Kidney (tissue), 13 donors: ENCODE measurements at regions not wholly inside any gene's neighbourhood (a gene's known extent, or its start where the extent isn't known, plus 50 kb on each side); places are given as distances from the start of the nearest gene placed in this dataset.

Experiments used
- DNase-seq, 5 donors: peaks; one replicate each; pipeline ENCODE4 v3.0.0-alpha.2; 2013 to 2020
- FAIRE-seq: peaks from 2 replicates; lab custom pipeline; 2012; peaks lifted over from hg19 to GRCh38; lab: Jason Lieb, UNC
- H3K27ac ChIP-seq, 2 donors: one replicate each; pipeline ENCODE4 v1.7.0; 2013; ENCODE audit warnings: low read depth in 2 of 2, low read length in 2 of 2, inconsistent platforms in 1 of 2
- H3K27me3 ChIP-seq: one replicate; pipeline ENCODE4 v1.7.1; 2013; ENCODE audit warnings: low read length, inconsistent platforms; ENCODE audit not compliant: control insufficient read depth, insufficient read depth
- H3K36me3 ChIP-seq, 3 donors: one replicate each; pipeline versions ENCODE4 v1.7.0 to v1.7.1; 2013; ENCODE audit warnings: low read length in 3 of 3, control low read depth in 1 of 3, inconsistent platforms in 1 of 3; ENCODE audit not compliant: insufficient read depth in 3 of 3, control insufficient read depth in 2 of 3
- H3K4me1 ChIP-seq, 3 donors: one replicate each; pipeline versions ENCODE4 v1.7.0 to v1.7.1; 2013; ENCODE audit warnings: low read length in 3 of 3, inconsistent platforms in 1 of 3, low read depth in 1 of 3; ENCODE audit not compliant: control insufficient read depth in 2 of 3, insufficient read depth in 2 of 3
- H3K4me3 ChIP-seq, 3 donors: one replicate each; pipeline versions ENCODE4 v1.7.0 to v1.8.1; 2013; ENCODE audit warnings: low read length in 3 of 3, control low read depth in 1 of 3, inconsistent platforms in 1 of 3
- H3K9ac ChIP-seq, 3 donors: one replicate each; pipeline versions ENCODE4 v1.7.0 to v1.7.1; 2013; ENCODE audit warnings: low read length in 3 of 3, control low read depth in 1 of 3, inconsistent platforms in 1 of 3
- H3K9me3 ChIP-seq, 3 donors: one replicate each; pipeline versions ENCODE4 v1.7.0 to v1.7.1; 2013; ENCODE audit warnings: low read length in 3 of 3, control low read depth in 1 of 3, inconsistent platforms in 1 of 3; ENCODE audit not compliant: control insufficient read depth in 2 of 3, insufficient read depth in 1 of 3
- intact Hi-C: fragments of 100-400 bp; cut with DNase I; formaldehyde crosslinking; loops from one replicate; pipeline ENCODE4 v1.11.1; 2022
- TF ChIP-seq, protein P1 (sequence below): IDR thresholded peaks from 3 replicates; pipeline ENCODE4 v1.5.1; 2012; ENCODE audit warnings: mild to moderate bottlenecking, moderate library complexity, borderline replicate concordance; ENCODE audit not compliant: insufficient read depth; ENCODE audit errors: extremely low read depth
- donor health status: control.
- donor health status: control.
- donor health status: control.
- donor health status: control.
- donor health status: control.
- donor health status: DM: yes; HTN: yes; CAD: no.
- donor health status: Normal renal cell carcinoma (clear cell type).

DNA sequence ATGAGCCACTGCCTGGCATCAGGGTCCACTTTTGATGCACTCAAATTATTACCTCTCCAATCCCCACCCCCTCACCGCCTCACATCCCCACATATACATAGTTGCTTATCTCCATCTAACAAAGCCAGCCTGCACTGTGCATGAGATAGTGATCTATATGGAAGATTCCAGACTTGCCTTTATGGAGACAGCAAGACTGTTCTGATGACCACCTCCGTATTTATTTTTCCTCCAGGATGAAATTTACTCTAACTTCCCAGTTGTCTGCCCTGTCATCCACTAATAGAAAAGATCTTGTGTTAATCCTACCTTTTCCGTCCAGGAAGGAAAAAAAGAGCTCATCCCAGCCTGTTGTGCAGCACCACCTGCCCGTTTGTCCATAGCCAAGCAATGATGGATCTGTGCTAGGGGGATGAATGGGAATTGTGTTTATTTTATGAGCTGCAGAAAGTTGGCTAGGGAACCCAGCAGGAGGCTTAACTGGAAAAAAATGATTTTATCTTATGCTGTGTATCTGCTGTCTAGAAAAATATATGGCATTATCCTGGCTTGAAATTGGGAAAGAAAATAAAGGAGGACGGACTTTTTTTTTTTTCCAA lies 114.5 kb downstream of the CD47 start:
- DNase-seq (no peak), FAIRE-seq (no peak)
- Histone ChIP-seq H3K9ac (no peak overlapping the region), H3K9me3 (no peaks in the 10 kb centered on the region), H3K27ac (no peak overlapping the region), H3K4me1 (peaks cover 0 to 2% (median 0%) of the 10 kb centered on the region in 3 donors), H3K36me3 (no peaks in the 10 kb centered on the region), H3K27me3 (no peaks in the 10 kb centered on the region), H3K4me3 (no peak overlapping the region)
- TF ChIP-seq, protein P1, sequence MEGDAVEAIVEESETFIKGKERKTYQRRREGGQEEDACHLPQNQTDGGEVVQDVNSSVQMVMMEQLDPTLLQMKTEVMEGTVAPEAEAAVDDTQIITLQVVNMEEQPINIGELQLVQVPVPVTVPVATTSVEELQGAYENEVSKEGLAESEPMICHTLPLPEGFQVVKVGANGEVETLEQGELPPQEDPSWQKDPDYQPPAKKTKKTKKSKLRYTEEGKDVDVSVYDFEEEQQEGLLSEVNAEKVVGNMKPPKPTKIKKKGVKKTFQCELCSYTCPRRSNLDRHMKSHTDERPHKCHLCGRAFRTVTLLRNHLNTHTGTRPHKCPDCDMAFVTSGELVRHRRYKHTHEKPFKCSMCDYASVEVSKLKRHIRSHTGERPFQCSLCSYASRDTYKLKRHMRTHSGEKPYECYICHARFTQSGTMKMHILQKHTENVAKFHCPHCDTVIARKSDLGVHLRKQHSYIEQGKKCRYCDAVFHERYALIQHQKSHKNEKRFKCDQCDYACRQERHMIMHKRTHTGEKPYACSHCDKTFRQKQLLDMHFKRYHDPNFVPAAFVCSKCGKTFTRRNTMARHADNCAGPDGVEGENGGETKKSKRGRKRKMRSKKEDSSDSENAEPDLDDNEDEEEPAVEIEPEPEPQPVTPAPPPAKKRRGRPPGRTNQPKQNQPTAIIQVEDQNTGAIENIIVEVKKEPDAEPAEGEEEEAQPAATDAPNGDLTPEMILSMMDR = no peak
- intact Hi-C loops = no loop called here

DNA sequence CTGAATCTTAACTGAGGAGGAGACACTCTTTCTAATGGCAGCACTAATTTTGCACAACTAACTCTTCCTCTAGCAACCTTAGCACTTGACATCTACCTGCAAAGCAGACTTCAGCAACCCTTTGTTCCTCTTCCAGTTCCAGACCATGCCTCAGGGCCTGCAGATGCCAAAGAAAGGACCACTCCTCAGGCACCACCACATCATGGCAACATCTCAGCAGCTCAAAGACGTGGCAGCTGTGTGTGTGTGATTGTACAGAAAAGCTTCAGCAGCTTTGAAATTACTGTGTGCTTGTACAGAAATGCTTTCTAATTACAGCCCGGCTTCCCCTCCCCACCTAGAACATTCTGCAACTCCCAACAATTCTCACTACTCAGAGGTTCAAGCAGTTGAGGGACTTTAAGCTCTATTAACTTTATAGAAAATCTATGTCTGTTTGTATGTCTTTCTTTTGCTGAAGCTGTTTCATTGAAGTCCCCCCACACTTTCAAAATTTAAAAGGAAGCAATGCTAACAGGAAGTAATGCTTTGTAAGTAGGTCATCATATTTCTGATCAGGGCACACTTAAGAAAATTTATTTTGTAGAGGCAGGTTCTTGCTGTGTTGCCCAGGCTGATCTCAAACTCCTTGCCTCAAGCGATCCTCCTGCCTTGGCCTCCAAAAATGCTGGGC lies 115.2 kb downstream of the CD47 start:
- DNase-seq = no peak
- Histone ChIP-seq H3K4me1 (peaks cover 0 to 2% (median 0%) of the 10 kb centered on the region in 3 donors), H3K36me3 (no peaks in the 10 kb centered on the region), H3K9ac (no peak overlapping the region), H3K27ac (no peak overlapping the region), H3K4me3 (no peak overlapping the region), H3K27me3 (no peaks in the 10 kb centered on the region), H3K9me3 (no peaks in the 10 kb centered on the region)
- TF ChIP-seq, protein P1 = no peak
- no peak for FAIRE-seq
- intact Hi-C loops = no loop called here

DNA sequence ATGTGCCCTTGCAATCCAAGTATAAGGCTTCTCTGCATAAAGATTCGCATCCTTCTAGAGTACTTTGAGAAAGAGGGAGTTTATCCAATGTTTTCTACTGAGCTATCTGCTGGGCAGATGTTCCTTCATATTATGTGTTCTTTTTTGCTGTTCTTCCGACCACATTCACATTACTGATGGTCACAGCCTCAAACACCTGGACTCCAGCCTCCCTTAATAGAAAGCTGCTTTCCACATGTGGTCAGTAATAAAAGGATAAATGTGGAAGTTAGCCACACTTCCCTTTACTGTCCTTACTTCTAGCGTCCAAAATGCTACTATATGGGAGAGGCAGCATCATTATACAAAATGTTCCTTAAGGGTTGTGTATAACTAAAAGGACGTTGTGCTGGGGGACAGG lies 116.9 kb downstream of the CD47 start:
- intact Hi-C loops = no loop called here
- TF ChIP-seq, protein P1 = no peak
- Histone ChIP-seq H3K4me3 (no peak overlapping the region), H3K36me3 (no peaks in the 10 kb centered on the region), H3K27me3 (no peaks in the 10 kb centered on the region), H3K27ac (no peak overlapping the region), H3K9me3 (no peaks in the 10 kb centered on the region), H3K9ac (no peak overlapping the region), H3K4me1 (peaks cover 0 to 6% (median 0%) of the 10 kb centered on the region in 3 donors)
- no peak for FAIRE-seq
- no peak for DNase-seq
